ENCODE measurements at regions not wholly inside any gene's neighbourhood (a gene's known extent, or its start where the extent isn't known, plus 50 kb on each side); places are given as distances from the start of the nearest gene placed in this dataset.

- no peak overlapping the region for H3K27ac ChIP-seq
- ATAC-seq = no peak
- intact Hi-C loops (cut with DNase I) = no loop called here
- no peak for TF ChIP-seq CTCF (IDR thresholded peaks at IDR 0.05)
- no peak overlapping the region for H3K4me3 ChIP-seq
- no peak for DNase-seq
- peaks cover 4% of the 10 kb centered on the region for H3K4me1 ChIP-seq
- no peaks in the 10 kb centered on the region for H3K27me3 ChIP-seq (ENCODE audit: insufficient read depth in 3 of 3, low read length in 2 of 3)
- 51 to 65% (median 62%) methylated on average over 4 of the region's 4 CpGs for WGBS, 3 donors
- peaks cover 7% of the 10 kb centered on the region for H3K9me3 ChIP-seq
- H3K36me3 ChIP-seq (ENCODE audit: insufficient read depth in 1 of 2, low read depth in 1 of 2) = no peaks in the 10 kb centered on the region
These were observed 171.5 kb upstream of the GRB10 start for GRCh38 chr7:50954245-50954644.

GRCh38 chr7:50953820-50954219 lies 171.1 kb upstream of the GRB10 start:
- ATAC-seq = peak in 3 of 4 donors; percentile 63 to 77 (median 72)
- Histone ChIP-seq H3K4me1 (peaks cover 4% of the 10 kb centered on the region), H3K36me3 (ENCODE audit: insufficient read depth in 1 of 2, low read depth in 1 of 2) (no peaks in the 10 kb centered on the region), H3K9me3 (peaks cover 8% of the 10 kb centered on the region), H3K27ac (no peak overlapping the region), H3K27me3 (ENCODE audit: insufficient read depth in 3 of 3, low read length in 2 of 3) (no peaks in the 10 kb centered on the region), H3K4me3 (no peak overlapping the region)
- no peak for TF ChIP-seq CTCF (IDR thresholded peaks at IDR 0.05)
- no peak for DNase-seq
- WGBS, 3 donors = 67 to 72% (median 70%) methylated on average over 3 of the region's 3 CpGs
- intact Hi-C loops (cut with DNase I) = no loop called here

GRCh38 chr7:50953303-50953702 lies 170.6 kb upstream of the GRB10 start:
- no peak for DNase-seq
- ATAC-seq = peak in 3 of 4 donors; percentile 30 to 46 (median 38)
- WGBS, 3 donors = 32 to 43% (median 33%) methylated on average over 6 of the region's 6 CpGs
- TF ChIP-seq CTCF (IDR thresholded peaks at IDR 0.05) = no peak
- H3K27me3 ChIP-seq (ENCODE audit: insufficient read depth in 3 of 3, low read length in 2 of 3) = no peaks in the 10 kb centered on the region
- no peak overlapping the region for H3K27ac ChIP-seq
- no peak overlapping the region for H3K4me3 ChIP-seq
- peaks cover 4% of the 10 kb centered on the region for H3K4me1 ChIP-seq
- peaks cover 10% of the 10 kb centered on the region for H3K9me3 ChIP-seq
- intact Hi-C loops (cut with DNase I) = no loop called here
- no peaks in the 10 kb centered on the region for H3K36me3 ChIP-seq (ENCODE audit: insufficient read depth in 1 of 2, low read depth in 1 of 2)

- H3K4me1 ChIP-seq = peaks cover 4% of the 10 kb centered on the region
- no peak for DNase-seq
- H3K4me3 ChIP-seq = no peak overlapping the region
- no peak for TF ChIP-seq CTCF (IDR thresholded peaks at IDR 0.05)
- H3K27me3 ChIP-seq (ENCODE audit: insufficient read depth in 3 of 3, low read length in 2 of 3) = no peaks in the 10 kb centered on the region
- intact Hi-C loops (cut with DNase I) = no loop called here
- WGBS, 3 donors = 37 to 52% (median 51%) methylated on average over 3 of the region's 3 CpGs
- H3K27ac ChIP-seq = no peak overlapping the region
- H3K9me3 ChIP-seq = peaks cover 10% of the 10 kb centered on the region
- no peak for ATAC-seq
- H3K36me3 ChIP-seq (ENCODE audit: insufficient read depth in 1 of 2, low read depth in 1 of 2) = no peaks in the 10 kb centered on the region
These were observed 169.8 kb upstream of the GRB10 start for GRCh38 chr7:50952544-50952943.

GRCh38 chr7:50952120-50952519 lies 169.4 kb upstream of the GRB10 start:
- peaks cover 10% of the 10 kb centered on the region for H3K9me3 ChIP-seq
- WGBS, 3 donors = 88% methylated on average over 1 of the region's 1 CpG
- no peaks in the 10 kb centered on the region for H3K27me3 ChIP-seq (ENCODE audit: insufficient read depth in 3 of 3, low read length in 2 of 3)
- intact Hi-C loops (cut with DNase I) = no loop called here
- no peaks in the 10 kb centered on the region for H3K36me3 ChIP-seq (ENCODE audit: insufficient read depth in 1 of 2, low read depth in 1 of 2)
- no peak overlapping the region for H3K4me3 ChIP-seq
- ATAC-seq (no peak), DNase-seq (no peak)
- peaks cover 4% of the 10 kb centered on the region for H3K4me1 ChIP-seq
- TF ChIP-seq CTCF (IDR thresholded peaks at IDR 0.05) = no peak
- H3K27ac ChIP-seq = no peak overlapping the region
